HG02870 (cell line): ENCODE measurements at regions not wholly inside any gene's neighbourhood (a gene's known extent, or its start where the extent isn't known, plus 50 kb on each side); places are given as distances from the start of the nearest gene placed in this dataset.
A peak's percentile ranks its signal among the peaks of the same experiment; 100 is the strongest.
"Not testable (repeated sequence)": the region's sequence is repeated elsewhere in the genome, so short reads cannot be mapped to it uniquely, and the experiment has no call there.

Source experiments
- ATAC-seq: cut with Tn5 transposase; IDR thresholded peaks from one replicate; pipeline ENCODE4 v1.9.1; 2021; ENCODE audit warnings: mild to moderate bottlenecking, moderate library complexity; ENCODE audit not compliant: unreplicated experiment

DNA sequence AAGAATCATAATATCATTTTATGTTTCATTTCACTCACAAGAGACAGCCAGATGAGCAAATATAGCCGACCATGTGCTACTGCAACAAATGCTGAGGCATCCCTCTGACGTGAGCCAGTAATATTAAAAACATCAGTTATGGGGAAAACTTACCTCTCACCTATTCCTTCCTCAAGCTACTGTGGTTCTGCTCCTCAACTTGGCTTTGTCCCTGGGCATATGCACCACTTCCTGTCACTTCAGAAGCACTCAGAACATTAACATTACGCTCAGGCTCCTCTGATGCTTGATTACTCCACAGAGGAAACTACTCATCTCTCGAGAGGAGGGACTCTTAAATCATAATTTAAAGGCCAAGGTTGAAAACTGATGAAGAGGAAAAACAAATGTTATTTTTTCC lies 457.0 kb upstream of the ALCAM start:
- ATAC-seq: peak; percentile 23

- no peak for ATAC-seq
These were observed 455.3 kb upstream of the ALCAM start for GRCh38 chr3:104911376-104911775.

GRCh38 chr3:104916971-104917370 lies 449.7 kb upstream of the ALCAM start:
- no peak for ATAC-seq

DNA sequence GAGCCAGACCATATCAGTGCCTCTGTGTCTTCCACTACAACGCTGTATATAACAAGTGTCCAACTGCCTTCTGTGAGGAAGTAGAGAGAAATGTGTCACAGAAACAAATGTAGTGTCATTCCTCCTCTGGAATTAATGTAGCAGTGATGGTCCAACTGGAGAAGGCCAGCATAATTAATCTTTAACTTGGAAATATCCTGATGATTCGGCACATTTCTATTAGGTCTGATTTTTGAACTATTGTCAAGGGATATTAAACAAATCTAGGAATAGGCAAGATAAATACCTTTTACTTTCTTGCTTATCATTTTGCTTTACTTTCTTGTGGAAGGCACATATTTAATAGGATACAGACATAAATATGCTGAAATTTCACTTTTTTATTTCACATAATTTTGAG lies 446.2 kb upstream of the ALCAM start:
- ATAC-seq: no peak

DNA sequence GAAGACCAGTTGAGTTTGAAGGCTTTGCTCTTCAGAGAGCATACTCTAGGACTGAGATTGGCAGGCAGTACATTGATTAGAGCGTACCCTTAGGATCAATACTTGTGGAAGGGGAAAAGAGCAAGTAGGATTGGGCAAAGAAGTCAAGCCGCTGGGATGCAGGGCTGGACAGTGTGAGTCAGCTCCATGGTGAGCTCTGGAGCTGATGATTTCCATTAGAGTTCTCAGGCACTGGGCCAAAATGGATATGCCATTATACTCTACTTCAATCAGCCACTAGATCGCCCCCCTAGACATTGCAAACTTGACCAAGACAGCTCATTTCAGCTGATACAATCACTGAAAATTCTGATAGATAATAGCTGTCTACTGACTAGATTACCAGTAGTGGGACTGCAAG lies 432.7 kb upstream of the ALCAM start:
- ATAC-seq: no peak

DNA sequence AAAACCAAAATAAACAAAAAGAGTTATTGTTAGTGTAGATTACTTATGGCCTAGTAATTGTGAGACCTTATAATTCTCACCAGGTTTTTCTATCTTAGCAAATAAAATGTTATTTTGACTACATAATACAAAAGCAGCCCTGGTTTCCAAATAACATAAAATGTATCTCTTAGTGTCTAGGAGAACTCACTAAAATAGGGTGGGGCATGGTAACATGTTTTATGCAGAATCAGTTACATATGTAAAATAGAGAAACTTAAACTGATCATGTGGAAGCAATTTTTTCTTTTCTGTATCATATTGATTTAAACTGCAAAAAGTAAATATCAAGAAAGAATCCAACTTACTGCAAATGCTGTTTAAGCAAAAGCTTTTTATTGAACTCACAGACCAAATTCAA lies 431.1 kb upstream of the ALCAM start:
- ATAC-seq: no peak

DNA sequence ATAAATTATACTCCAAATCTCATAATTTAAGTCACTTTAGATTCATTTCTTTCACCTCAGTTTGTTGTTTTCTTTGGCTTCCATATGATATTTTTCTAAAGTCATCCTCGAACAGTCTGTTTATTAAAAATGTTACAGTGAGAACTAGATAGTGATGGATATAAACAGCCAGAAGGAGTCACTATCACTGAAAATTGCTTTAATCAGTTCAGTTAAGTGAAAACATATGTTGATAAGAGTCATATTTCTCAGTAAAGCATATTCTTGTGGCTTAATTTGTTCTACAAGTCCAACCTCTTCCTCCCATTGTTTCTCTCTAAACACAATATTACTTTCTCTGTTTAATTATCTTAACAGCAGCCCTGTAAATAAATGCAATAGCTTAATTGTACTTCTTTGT lies 427.5 kb upstream of the ALCAM start:
- ATAC-seq: no peak

DNA sequence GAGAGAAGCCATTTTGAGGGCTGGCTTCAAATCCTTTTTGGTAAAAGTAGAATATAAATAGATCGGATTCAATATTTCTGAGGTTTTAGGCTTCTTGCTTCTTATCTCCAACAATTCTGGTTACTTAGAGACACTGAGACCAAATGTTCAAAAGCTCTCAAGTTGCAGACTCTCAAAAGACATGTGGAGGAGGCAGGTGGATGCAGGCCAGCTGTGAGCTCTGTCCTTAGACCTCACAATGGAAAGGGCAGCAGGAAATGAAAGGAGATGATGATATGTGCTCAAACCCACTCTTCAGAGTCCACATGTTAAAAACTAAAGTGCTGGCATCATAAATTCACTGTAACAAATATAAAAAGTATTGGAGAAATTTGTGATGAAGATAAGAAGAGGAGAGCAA lies 424.9 kb upstream of the ALCAM start:
- ATAC-seq: no peak

GRCh38 chr3:104943974-104944373 lies 422.7 kb upstream of the ALCAM start:
- ATAC-seq: no peak

DNA sequence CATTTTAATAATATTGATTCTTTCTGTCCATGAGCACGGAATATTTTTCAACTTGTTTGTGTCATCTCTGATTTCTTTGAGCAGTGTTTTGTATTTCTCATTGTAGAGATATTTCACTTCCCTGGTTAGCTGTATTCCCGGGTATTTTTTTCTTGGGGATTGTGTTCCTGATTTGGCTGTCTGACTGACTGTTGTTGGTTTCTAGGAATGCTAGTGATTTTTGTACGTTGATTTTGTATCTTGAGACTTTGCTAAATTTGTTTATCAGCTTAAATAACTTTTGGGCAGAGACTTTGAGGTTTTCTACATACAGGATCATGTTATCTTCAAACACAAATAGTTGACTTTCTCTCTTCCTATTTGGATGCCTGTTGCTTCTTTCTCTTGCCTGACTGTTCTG lies 418.8 kb upstream of the ALCAM start:
- no peak for ATAC-seq

GRCh38 chr3:104949810-104950209 lies 416.9 kb upstream of the ALCAM start:
- ATAC-seq: not testable (repeated sequence)

DNA sequence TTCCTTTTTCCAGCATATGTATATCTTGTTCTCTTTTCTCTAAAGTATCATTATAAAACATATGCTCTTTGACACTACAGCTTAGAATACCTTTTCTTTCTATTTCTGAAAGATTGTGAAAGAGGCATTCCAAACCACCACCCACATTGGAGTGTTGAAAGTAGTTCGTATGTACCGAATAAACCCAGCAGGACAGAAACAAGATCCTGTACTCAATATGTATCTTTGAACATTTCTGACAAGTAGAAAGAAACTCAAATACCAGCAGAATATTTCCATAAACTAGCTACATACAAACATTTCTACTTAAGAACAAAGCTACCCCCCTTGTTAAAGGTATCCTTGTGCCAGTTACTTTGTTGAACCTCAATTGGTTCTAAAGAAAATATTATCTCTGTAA lies 415.3 kb upstream of the ALCAM start:
- ATAC-seq: no peak

DNA sequence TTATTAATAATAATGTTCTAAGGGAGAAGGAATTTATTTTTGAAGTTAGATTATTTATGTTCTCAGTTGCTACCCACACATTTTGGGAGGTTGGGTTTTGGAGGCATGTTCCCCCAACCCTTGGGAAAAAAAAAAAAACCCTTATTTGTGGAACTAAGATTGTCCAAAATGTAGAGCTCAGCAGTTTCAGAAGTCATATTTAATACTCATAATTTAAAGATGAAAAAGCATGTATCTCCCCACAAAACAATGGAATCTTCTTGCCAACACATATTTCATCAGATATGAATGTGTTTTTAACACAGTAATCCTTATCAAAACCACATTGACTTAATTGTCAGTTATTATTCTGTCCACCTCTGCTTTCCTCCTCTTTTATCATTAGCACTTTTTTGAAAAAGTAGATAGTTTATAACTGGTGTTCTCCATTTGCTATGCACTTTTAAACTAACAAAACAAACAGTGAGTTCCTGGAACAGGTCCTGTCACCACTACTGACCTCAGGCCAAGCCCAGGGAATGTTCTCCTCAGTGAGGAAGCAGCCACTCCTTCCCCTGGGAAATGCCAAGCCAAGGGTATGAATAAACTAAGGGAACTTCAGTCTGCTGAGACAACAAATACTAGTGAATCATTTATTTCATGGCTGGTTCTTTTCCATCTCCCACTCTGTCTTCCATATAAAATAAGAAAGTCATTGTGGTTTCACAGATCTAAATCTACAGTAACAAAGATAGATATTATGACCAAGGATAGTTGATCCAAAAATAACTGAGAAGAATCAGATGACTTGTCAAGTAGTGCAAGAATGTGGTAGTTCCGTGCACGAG lies 414.4 kb upstream of the ALCAM start:
- ATAC-seq: no peak

GRCh38 chr3:104956620-104957345 lies 409.9 kb upstream of the ALCAM start:
- no peak for ATAC-seq

DNA sequence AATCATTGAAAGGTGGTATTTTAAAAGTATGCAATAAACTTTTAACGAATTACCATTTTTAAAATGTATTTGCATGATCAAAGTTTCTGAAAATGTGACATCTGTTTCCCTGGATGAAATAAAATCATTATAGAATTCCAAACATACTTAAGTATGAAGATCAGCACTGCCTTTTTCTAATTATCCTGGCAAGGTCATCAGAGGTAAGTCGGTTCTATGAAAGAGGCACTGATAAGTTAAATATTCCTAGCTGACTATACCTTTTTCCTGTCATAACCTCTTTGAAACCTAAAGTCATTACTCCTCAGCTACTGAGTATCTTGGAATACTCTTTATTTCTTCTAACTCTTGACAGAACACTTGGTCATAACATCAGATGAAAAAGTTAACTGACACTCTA lies 406.1 kb upstream of the ALCAM start:
- ATAC-seq: no peak

- ATAC-seq: no peak
These were observed 404.9 kb upstream of the ALCAM start for GRCh38 chr3:104961851-104962250.

DNA sequence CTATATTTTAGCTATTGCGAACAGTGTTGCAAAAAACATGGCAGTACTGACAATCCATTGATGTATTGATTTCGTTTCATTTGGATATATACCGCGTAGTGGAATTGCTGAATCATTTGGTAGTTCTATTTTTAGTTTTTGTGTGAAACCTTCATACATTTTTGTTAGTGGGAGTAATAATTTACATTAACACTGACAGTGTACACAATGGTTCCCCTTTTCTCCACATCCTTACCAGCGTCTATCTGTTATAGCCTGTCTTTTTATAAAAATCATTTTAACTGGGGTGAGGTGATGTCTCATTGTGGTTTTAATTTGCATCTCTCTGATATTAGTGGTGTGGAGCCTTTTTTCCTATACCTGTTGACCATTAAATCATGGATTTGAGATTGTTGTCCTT lies 392.4 kb upstream of the ALCAM start:
- no peak for ATAC-seq

GRCh38 chr3:104977719-104978118 lies 389.0 kb upstream of the ALCAM start:
- ATAC-seq: no peak

DNA sequence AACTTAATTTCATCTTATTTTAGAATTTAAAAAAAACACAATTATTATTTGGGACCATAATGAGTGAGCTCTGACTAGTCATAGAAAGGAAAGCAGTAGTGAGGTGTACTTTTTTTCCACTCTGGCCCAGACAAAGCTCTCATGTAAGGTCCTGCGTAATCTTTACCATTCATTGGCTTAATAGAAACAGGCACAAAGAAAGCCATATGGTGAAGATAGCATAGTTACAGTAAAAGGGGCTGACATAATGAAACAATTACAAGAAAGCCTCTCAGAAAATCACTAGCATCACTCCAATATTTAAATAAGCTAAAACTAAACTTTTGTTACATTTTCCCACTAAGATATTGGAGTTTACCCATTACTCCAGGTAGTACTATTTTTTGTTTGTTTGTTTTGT lies 384.6 kb upstream of the ALCAM start:
- ATAC-seq: no peak

GRCh38 chr3:104987859-104988258 lies 378.9 kb upstream of the ALCAM start:
- no peak for ATAC-seq

GRCh38 chr3:104988496-104988895 lies 378.2 kb upstream of the ALCAM start:
- ATAC-seq: no peak

- ATAC-seq: no peak
These were observed 376.8 kb upstream of the ALCAM start for GRCh38 chr3:104989878-104990277.
